Endothelial cell of umbilical vein (primary cell): ENCODE measurements at regions not wholly inside any gene's neighbourhood (a gene's known extent, or its start where the extent isn't known, plus 50 kb on each side); places are given as distances from the start of the nearest gene placed in this dataset.

Source experiments
- BruUV-seq: library from RNA; stranded (reverse); fragments of 400-500 nt; replicated peaks from 2 replicates; lab custom pipeline; 2021; lab: Mats Ljungman, UMichigan
- CTCF ChIA-PET: fragments of 300-600, 350-600 bp; sonication (Branson Sonifier 250); formaldehyde crosslinking; loops from one replicate; lab custom pipeline; 2021; ENCODE audit warnings: antibody characterized with exemption, inconsistent platforms; lab: Charles Lee
- POLR2A ChIA-PET: fragments of 300-600, 350-600 bp; sonication (Branson Sonifier 250); formaldehyde crosslinking; loops from one replicate; lab custom pipeline; 2021; ENCODE audit warnings: antibody characterized with exemption, inconsistent platforms; lab: Charles Lee
- DNase-seq: peaks from one replicate; pipeline ENCODE4 v3.0.0-alpha.2; 2011; ENCODE audit warnings: low read depth, low spot score
- FAIRE-seq: peaks from 2 replicates; lab custom pipeline; 2011; peaks lifted over from hg19 to GRCh38; lab: Jason Lieb, UNC
- H2AFZ ChIP-seq: 2 replicates; pipeline ENCODE4 v1.6.0; 2012; ENCODE audit warnings: low read depth, low read length, control low read depth, inconsistent platforms
- H3K27ac ChIP-seq: 2 replicates; pipeline ENCODE4 v1.5.1; 2011; ENCODE audit warnings: low read depth, mild to moderate bottlenecking, control low read depth, low read length, moderate library complexity; ENCODE audit not compliant: insufficient read depth
- H3K27me3 ChIP-seq, 2 experiments: 2 replicates each; pipeline versions ENCODE4 v1.6.0 to v1.6.1; 2011; ENCODE audit warnings: low read length in 2 of 2, mixed read lengths in 1 of 2; ENCODE audit not compliant: control insufficient read depth in 2 of 2, insufficient read depth in 2 of 2
- H3K36me3 ChIP-seq, 2 experiments: 2 replicates in 1 of 2; 3 replicates in 1 of 2; pipeline ENCODE4 v1.5.1; 2011; ENCODE audit warnings: low read length in 2 of 2, mild to moderate bottlenecking in 1 of 2, moderate library complexity in 1 of 2; ENCODE audit not compliant: control insufficient read depth in 2 of 2, insufficient read depth in 2 of 2; ENCODE audit errors: extremely low read depth in 1 of 2
- H3K4me1 ChIP-seq: 3 replicates; pipeline ENCODE4 v1.5.1; 2011; ENCODE audit warnings: mild to moderate bottlenecking, low read length; ENCODE audit not compliant: control insufficient read depth, insufficient read depth; ENCODE audit errors: extremely low read depth
- H3K4me2 ChIP-seq: 2 replicates; pipeline ENCODE4 v1.6.1; 2011; ENCODE audit warnings: low read length, control low read depth, mixed read lengths; ENCODE audit not compliant: insufficient read depth
- H3K4me3 ChIP-seq, 3 experiments: fragments of 200-600 bp in 1 of 3; sonication (generic), shearing (Covaris generic) in 1 of 3; replicated peaks in 1 of 3; 2 replicates each; pipeline ENCODE4 v1.5.1; 2011 to 2016; ENCODE audit warnings: control low read depth in 3 of 3, low read length in 3 of 3, mild to moderate bottlenecking in 2 of 3, inconsistent platforms in 1 of 3, low read depth in 1 of 3, moderate library complexity in 1 of 3; ENCODE audit not compliant: insufficient read depth in 1 of 3
- H3K79me2 ChIP-seq: 2 replicates; pipeline ENCODE4 v1.6.0; 2012; ENCODE audit warnings: low read length, inconsistent platforms; ENCODE audit not compliant: control insufficient read depth, insufficient read depth
- H3K9ac ChIP-seq: replicated peaks from 2 replicates; pipeline ENCODE3; 2011; ENCODE audit warnings: low read length, control low read depth; ENCODE audit not compliant: insufficient read depth; ENCODE audit errors: extremely low read depth
- H3K9me1 ChIP-seq: replicated peaks from 3 replicates; pipeline ENCODE4 v1.6.0; 2011; ENCODE audit warnings: mild to moderate bottlenecking, low read length; ENCODE audit not compliant: control insufficient read depth, insufficient read depth; ENCODE audit errors: extremely low read depth
- H3K9me3 ChIP-seq: replicated peaks from 2 replicates; pipeline ENCODE4 v1.5.1; 2012; ENCODE audit warnings: low read length, inconsistent platforms; ENCODE audit not compliant: control insufficient read depth, insufficient read depth
- H4K20me1 ChIP-seq: replicated peaks from 2 replicates; pipeline ENCODE3; 2011; ENCODE audit warnings: mild to moderate bottlenecking, low read length; ENCODE audit not compliant: control insufficient read depth, insufficient read depth; ENCODE audit errors: extremely low read depth
- CTCF ChIP-seq, 2 donors: IDR thresholded peaks; 1 replicate in 1 of 2; 2 replicates in 1 of 2; pipeline ENCODE4 v1.5.1; 2011; ENCODE audit warnings: low read length in 2 of 2, mild to moderate bottlenecking in 2 of 2, moderate library complexity in 2 of 2, control low read depth in 1 of 2, inconsistent platforms in 1 of 2, low read depth in 1 of 2; ENCODE audit not compliant: insufficient read depth in 1 of 2; ENCODE audit errors: extremely low read depth in 1 of 2
- EZH2 ChIP-seq: IDR thresholded peaks from 2 replicates; pipeline ENCODE4 v1.6.1; 2012; ENCODE audit warnings: borderline replicate concordance, low read depth, mild to moderate bottlenecking, moderate library complexity, low read length, inconsistent platforms; ENCODE audit not compliant: severe bottlenecking
- FOS ChIP-seq: IDR thresholded peaks from 2 replicates; pipeline ENCODE4 v1.6.1; 2011; ENCODE audit warnings: mild to moderate bottlenecking, low read length, moderate library complexity, borderline replicate concordance; ENCODE audit not compliant: insufficient read depth
- GATA2 ChIP-seq: IDR thresholded peaks from 2 replicates; pipeline ENCODE4 v1.7.0; 2011; ENCODE audit warnings: low read depth, mild to moderate bottlenecking, moderate library complexity, mixed read lengths, low read length; ENCODE audit not compliant: insufficient read length, insufficient read depth
- JUN ChIP-seq: IDR thresholded peaks from 2 replicates; pipeline ENCODE4 v1.6.1; 2011; ENCODE audit warnings: borderline replicate concordance, low read depth; ENCODE audit not compliant: insufficient read length, insufficient read depth
- MAX ChIP-seq: IDR thresholded peaks from 2 replicates; pipeline ENCODE4 v1.6.1; 2011; ENCODE audit not compliant: insufficient read depth, insufficient read length
- POLR2A ChIP-seq: IDR thresholded peaks from 2 replicates; pipeline ENCODE4 v1.6.1; 2012; ENCODE audit warnings: low read depth, mild to moderate bottlenecking, control low read depth, low read length
- POLR2AphosphoS5 ChIP-seq: IDR thresholded peaks from 2 replicates; pipeline ENCODE4 v1.6.1; 2012; ENCODE audit warnings: low read depth, mild to moderate bottlenecking, control low read depth, low read length, moderate library complexity; ENCODE audit not compliant: insufficient read depth
- dilution Hi-C: fragments of 300-500 bp; cut with MboI; formaldehyde crosslinking; loops from one replicate; pipeline ENCODE4 v1.15.0; 2019; ENCODE audit warnings: low sequenced_read_pairs; ENCODE audit not compliant: extremely low pct_ligation_motif_present
- intact Hi-C: fragments of 100-400 bp; cut with micrococcal nuclease; formaldehyde crosslinking; loops from one replicate; pipeline ENCODE4 v1.10.0; 2022

- Histone ChIP-seq H2AFZ (no peak overlapping the region), H4K20me1 (no peaks in the 10 kb centered on the region), H3K9me3 (no peaks in the 10 kb centered on the region), H3K4me2 (no peak overlapping the region), H3K79me2 (no peaks in the 10 kb centered on the region), H3K4me1 (no peaks in the 10 kb centered on the region), H3K9me1 (no peaks in the 10 kb centered on the region), H3K4me3 (no peak overlapping the region), H3K27ac (no peak overlapping the region), H3K9ac (no peak overlapping the region), H3K36me3 (no peaks in the 10 kb centered on the region), H3K27me3 (peaks cover 2 to 3% of the 10 kb centered on the region in 2 experiments)
- CTCF ChIA-PET: no interaction called here
- dilution Hi-C loops (no loop called here), intact Hi-C loops (no loop called here)
- BruUV-seq: no TSS peak
- TF ChIP-seq EZH2 (no peak), POLR2A (no peak), MAX (no peak), FOS (no peak), CTCF (IDR thresholded peaks at IDR 0.05; ENCODE audit: extremely low read depth in 1 of 2, insufficient read depth in 1 of 2, low read depth in 1 of 2, low read length in 2 of 2) (no peak), JUN (no peak), GATA2 (no peak), POLR2AphosphoS5 (no peak)
- DNase-seq (no peak), FAIRE-seq (no peak)
- POLR2A ChIA-PET: no interaction called here
Measured at GRCh38 chr11:130548491-130548833, 100.0 kb downstream of the ADAMTS15 start.
